DOHH2 (cell line): ENCODE measurements at regions not wholly inside any gene's neighbourhood (a gene's known extent, or its start where the extent isn't known, plus 50 kb on each side); places are given as distances from the start of the nearest gene placed in this dataset.

Source experiments
- H3F3A ChIP-seq: fragments of 200-600 bp; sonication (generic), shearing (Covaris generic); 2 replicates; pipeline ENCODE4 v1.6.0; 2016; ENCODE audit warnings: antibody characterized with exemption, mild to moderate bottlenecking; ENCODE audit not compliant: control insufficient read depth, insufficient read depth
- H3K27ac ChIP-seq: fragments of 200-600 bp; sonication (generic); 2 replicates; pipeline ENCODE4 v1.5.1; 2014; ENCODE audit warnings: low read depth, mild to moderate bottlenecking, low read length, moderate library complexity
- H3K27me3 ChIP-seq: fragments of 200-600 bp; sonication (generic); 2 replicates; pipeline ENCODE4 v1.6.1; 2014; ENCODE audit warnings: mild to moderate bottlenecking, low read length, mixed read lengths; ENCODE audit not compliant: control insufficient read depth
- H3K36me3 ChIP-seq: fragments of 200-600 bp; sonication (generic); 2 replicates; pipeline ENCODE4 v1.6.1; 2014; ENCODE audit warnings: mild to moderate bottlenecking, low read length, moderate library complexity, mixed read lengths; ENCODE audit not compliant: control insufficient read depth
- H3K4me1 ChIP-seq: fragments of 200-600 bp; sonication (generic); 2 replicates; pipeline ENCODE4 v1.6.1; 2014; ENCODE audit warnings: mild to moderate bottlenecking, low read length, mixed read lengths; ENCODE audit not compliant: control insufficient read depth
- H3K4me2 ChIP-seq: fragments of 200-600 bp; sonication (generic); 2 replicates; pipeline ENCODE4 v1.6.0; 2014; ENCODE audit warnings: mild to moderate bottlenecking, low read length, moderate library complexity
- H3K4me3 ChIP-seq: fragments of 200-600 bp; sonication (generic); 2 replicates; pipeline ENCODE4 v1.5.1; 2014; ENCODE audit warnings: mild to moderate bottlenecking, low read length, mixed read lengths
- H3K79me2 ChIP-seq: fragments of 200-600 bp; sonication (generic); 2 replicates; pipeline ENCODE4 v1.6.1; 2014; ENCODE audit warnings: mild to moderate bottlenecking, low read length, mixed read lengths; ENCODE audit not compliant: control insufficient read depth
- H3K9me2 ChIP-seq: fragments of 200-600 bp; sonication (generic); replicated peaks from 2 replicates; pipeline ENCODE4 v1.6.1; 2014; ENCODE audit warnings: mild to moderate bottlenecking, low read length, mixed read lengths; ENCODE audit not compliant: control insufficient read depth
- H3K9me3 ChIP-seq: fragments of 200-600 bp; sonication (generic); 2 replicates; pipeline ENCODE4 v1.6.1; 2014; ENCODE audit warnings: antibody characterized with exemption, low read length, mixed read lengths; ENCODE audit not compliant: control insufficient read depth, insufficient read depth
- H4K20me1 ChIP-seq: fragments of 200-600 bp; sonication (generic); 2 replicates; pipeline ENCODE4 v1.6.0; 2014; ENCODE audit warnings: low read depth, mild to moderate bottlenecking, antibody characterized with exemption, low read length, moderate library complexity; ENCODE audit not compliant: control insufficient read depth, insufficient read depth
- EZH2phosphoT487 ChIP-seq: fragments of 200-600 bp; sonication (generic); IDR thresholded peaks from 2 replicates; pipeline ENCODE4 v1.6.1; 2017; ENCODE audit warnings: borderline replicate concordance, mild to moderate bottlenecking, antibody characterized with exemption, low read length, moderate library complexity, mixed read lengths
- TF ChIP-seq, protein P1 (sequence below): fragments of 200-600 bp; sonication (generic); IDR thresholded peaks from one replicate; pipeline ENCODE4 v1.5.1; 2014; ENCODE audit warnings: antibody characterized with exemption, mild to moderate bottlenecking, low read depth, low read length; ENCODE audit not compliant: poor library complexity, severe bottlenecking

DNA sequence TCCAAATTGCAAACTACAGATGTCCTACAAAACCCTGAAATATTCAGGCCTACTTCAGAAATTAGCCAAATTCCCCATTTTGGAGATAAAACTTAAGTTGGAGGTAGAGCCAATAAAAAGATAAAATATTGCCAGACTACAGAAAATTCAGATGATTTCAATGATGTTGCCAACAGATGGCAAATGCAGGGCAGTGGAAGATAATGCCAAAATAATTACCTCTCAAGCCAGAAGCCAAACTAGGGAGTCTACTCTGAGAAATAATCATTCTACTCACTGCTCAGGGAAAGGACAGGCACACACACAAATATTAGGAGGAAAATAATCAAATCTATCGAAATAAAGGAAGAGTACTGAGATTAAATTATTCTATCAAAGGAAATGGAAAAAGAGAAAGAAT, 347.5 kb upstream of the CCNG1 start:
- Histone ChIP-seq H3K4me2 (no peak overlapping the region), H3K36me3 (no peaks in the 10 kb centered on the region), H3K27me3 (no peaks in the 10 kb centered on the region), H3F3A (no peaks in the 10 kb centered on the region), H3K4me1 (peaks cover 27% of the 10 kb centered on the region), H3K27ac (no peak overlapping the region), H3K9me2 (no peaks in the 10 kb centered on the region), H3K79me2 (no peaks in the 10 kb centered on the region), H4K20me1 (no peaks in the 10 kb centered on the region), H3K9me3 (no peaks in the 10 kb centered on the region), H3K4me3 (no peak overlapping the region)
- no peak for TF ChIP-seq EZH2phosphoT487
- TF ChIP-seq, protein P1, sequence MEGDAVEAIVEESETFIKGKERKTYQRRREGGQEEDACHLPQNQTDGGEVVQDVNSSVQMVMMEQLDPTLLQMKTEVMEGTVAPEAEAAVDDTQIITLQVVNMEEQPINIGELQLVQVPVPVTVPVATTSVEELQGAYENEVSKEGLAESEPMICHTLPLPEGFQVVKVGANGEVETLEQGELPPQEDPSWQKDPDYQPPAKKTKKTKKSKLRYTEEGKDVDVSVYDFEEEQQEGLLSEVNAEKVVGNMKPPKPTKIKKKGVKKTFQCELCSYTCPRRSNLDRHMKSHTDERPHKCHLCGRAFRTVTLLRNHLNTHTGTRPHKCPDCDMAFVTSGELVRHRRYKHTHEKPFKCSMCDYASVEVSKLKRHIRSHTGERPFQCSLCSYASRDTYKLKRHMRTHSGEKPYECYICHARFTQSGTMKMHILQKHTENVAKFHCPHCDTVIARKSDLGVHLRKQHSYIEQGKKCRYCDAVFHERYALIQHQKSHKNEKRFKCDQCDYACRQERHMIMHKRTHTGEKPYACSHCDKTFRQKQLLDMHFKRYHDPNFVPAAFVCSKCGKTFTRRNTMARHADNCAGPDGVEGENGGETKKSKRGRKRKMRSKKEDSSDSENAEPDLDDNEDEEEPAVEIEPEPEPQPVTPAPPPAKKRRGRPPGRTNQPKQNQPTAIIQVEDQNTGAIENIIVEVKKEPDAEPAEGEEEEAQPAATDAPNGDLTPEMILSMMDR, result no peak

DNA sequence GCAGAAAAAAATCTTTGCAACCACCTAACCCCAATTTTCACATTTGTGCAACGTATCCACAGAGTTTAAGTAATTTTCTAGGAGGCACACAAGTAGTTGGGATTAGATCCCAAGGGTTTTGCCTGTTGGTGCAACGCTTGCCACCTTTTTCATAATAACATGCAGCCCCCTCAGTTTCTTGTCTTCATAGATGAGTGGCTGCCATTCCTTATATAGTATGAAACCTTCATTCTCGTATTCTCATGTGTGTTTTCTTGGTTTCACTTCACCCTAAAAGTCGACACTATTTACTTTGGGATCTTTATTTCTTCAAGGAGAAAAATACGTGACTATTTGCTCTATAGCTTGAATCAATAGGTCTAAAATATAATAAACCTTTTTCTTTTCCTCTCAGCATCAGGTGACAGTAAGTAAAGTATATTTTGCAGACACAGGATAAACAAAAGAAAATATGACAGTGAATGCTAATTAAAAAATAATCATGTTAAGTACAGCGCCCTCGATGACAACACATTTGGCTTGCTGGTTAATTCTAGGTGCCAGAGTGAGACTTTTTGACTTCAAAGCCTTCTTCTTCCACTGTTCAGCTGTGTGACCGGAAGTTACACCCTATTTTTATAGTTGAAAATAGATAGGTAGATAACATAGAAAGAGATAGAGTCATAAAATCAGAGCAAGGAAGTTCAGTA, 342.8 kb upstream of the CCNG1 start:
- Histone ChIP-seq H3K27ac (peak overlapping the region; percentile 63), H3K27me3 (no peaks in the 10 kb centered on the region), H3K9me2 (no peaks in the 10 kb centered on the region), H3F3A (no peaks in the 10 kb centered on the region), H3K79me2 (no peaks in the 10 kb centered on the region), H3K9me3 (no peaks in the 10 kb centered on the region), H3K4me3 (peak overlapping the region; percentile 67), H3K4me1 (peaks cover 30% of the 10 kb centered on the region), H3K4me2 (peak overlapping the region; percentile 81), H4K20me1 (no peaks in the 10 kb centered on the region), H3K36me3 (no peaks in the 10 kb centered on the region)
- TF ChIP-seq, protein P1, result no peak
- TF ChIP-seq EZH2phosphoT487, result no peak

DNA sequence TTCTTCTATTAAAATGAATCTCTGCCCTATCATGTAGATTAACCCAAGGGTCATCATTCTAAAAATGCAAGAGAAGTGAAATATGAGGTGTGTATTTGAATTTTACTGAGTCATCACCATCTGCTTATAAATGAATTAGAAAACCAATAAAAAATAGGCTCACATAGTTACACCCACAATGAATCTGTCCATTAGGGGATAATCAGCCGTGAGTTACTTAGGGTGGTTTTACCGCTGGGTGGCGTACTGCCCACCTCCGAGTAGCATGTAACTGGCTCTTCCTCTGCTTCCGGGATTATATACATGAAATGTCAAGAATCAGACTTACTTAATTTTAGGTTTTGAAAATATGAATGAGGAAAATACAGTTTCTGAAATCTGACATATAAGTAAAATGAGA, 332.9 kb upstream of the CCNG1 start:
- Histone ChIP-seq H3K4me3 (no peak overlapping the region), H3K4me2 (no peak overlapping the region), H3K27me3 (no peaks in the 10 kb centered on the region), H3K4me1 (no peaks in the 10 kb centered on the region), H4K20me1 (no peaks in the 10 kb centered on the region), H3K9me2 (no peaks in the 10 kb centered on the region), H3K27ac (no peak overlapping the region), H3F3A (no peaks in the 10 kb centered on the region; the same call in 1 of the 2 replicates), H3K9me3 (no peaks in the 10 kb centered on the region), H3K36me3 (no peaks in the 10 kb centered on the region), H3K79me2 (no peaks in the 10 kb centered on the region)
- no peak for TF ChIP-seq EZH2phosphoT487
- TF ChIP-seq, protein P1, result peak; percentile 70
